ENCODE measurements at regions not wholly inside any gene's neighbourhood (a gene's known extent, or its start where the extent isn't known, plus 50 kb on each side); places are given as distances from the start of the nearest gene placed in this dataset.
A peak's percentile ranks its signal among the peaks of the same experiment; 100 is the strongest.

- Histone ChIP-seq H3K27me3 (ENCODE audit: insufficient read depth, poor library complexity, severe bottlenecking) (no peaks in the 10 kb centered on the region), H3K27ac (replicated peaks) (no peak overlapping the region), H3K4me3 (replicated peaks; ENCODE audit: insufficient read depth, low read length) (no peak overlapping the region)
- DNase-seq (ENCODE audit: low read depth in 1 of 2, low spot score in 1 of 2), result no peak
- no peak for TF ChIP-seq SPI1 (IDR thresholded peaks at IDR 0.05; ENCODE audit: borderline replicate concordance, low read depth)
- no peak for TF ChIP-seq REST (IDR thresholded peaks at IDR 0.05; ENCODE audit: insufficient replicate concordance, low read depth)
- no peak for TF ChIP-seq POLR2AphosphoS5 (IDR thresholded peaks at IDR 0.05; ENCODE audit: low read depth)
- TF ChIP-seq GABPA (IDR thresholded peaks at IDR 0.05; ENCODE audit: low read depth), result no peak
- no peak for TF ChIP-seq CTCF (IDR thresholded peaks at IDR 0.05; ENCODE audit: insufficient read depth, low read length)
These were observed 113.8 kb upstream of the UXS1 start for GRCh38 chr2:106307860-106308259.

- TF ChIP-seq CTCF (IDR thresholded peaks at IDR 0.05; ENCODE audit: insufficient read depth, low read length) (no peak), GABPA (IDR thresholded peaks at IDR 0.05; ENCODE audit: low read depth) (no peak), POLR2AphosphoS5 (IDR thresholded peaks at IDR 0.05; ENCODE audit: low read depth) (no peak), SPI1 (IDR thresholded peaks at IDR 0.05; ENCODE audit: borderline replicate concordance, low read depth) (peak; percentile 69)
- peak in 1 of 2 experiments; percentile 5 for DNase-seq (ENCODE audit: low read depth in 1 of 2, low spot score in 1 of 2)
- H3K4me3 ChIP-seq (replicated peaks; ENCODE audit: insufficient read depth, low read length), result no peak overlapping the region
- H3K27ac ChIP-seq (replicated peaks), result no peak overlapping the region
- no peaks in the 10 kb centered on the region for H3K27me3 ChIP-seq (ENCODE audit: insufficient read depth, poor library complexity, severe bottlenecking)
These were observed 112.3 kb upstream of the UXS1 start for GRCh38 chr2:106306387-106306786.

- TF ChIP-seq SPI1 (IDR thresholded peaks at IDR 0.05; ENCODE audit: borderline replicate concordance, low read depth) (no peak), CTCF (IDR thresholded peaks at IDR 0.05; ENCODE audit: insufficient read depth, low read length) (no peak), POLR2AphosphoS5 (IDR thresholded peaks at IDR 0.05; ENCODE audit: low read depth) (no peak), GABPA (IDR thresholded peaks at IDR 0.05; ENCODE audit: low read depth) (no peak), REST (IDR thresholded peaks at IDR 0.05; ENCODE audit: insufficient replicate concordance, low read depth) (no peak)
- H3K4me3 ChIP-seq (replicated peaks; ENCODE audit: insufficient read depth, low read length), result no peak overlapping the region
- no peaks in the 10 kb centered on the region for H3K27me3 ChIP-seq (ENCODE audit: insufficient read depth, poor library complexity, severe bottlenecking)
- H3K27ac ChIP-seq (replicated peaks), result no peak overlapping the region
- no peak for DNase-seq (ENCODE audit: low read depth in 1 of 2, low spot score in 1 of 2)
These were observed 110.6 kb upstream of the UXS1 start for GRCh38 chr2:106304612-106305184.

GRCh38 chr2:106299696-106300095 is 105.6 kb upstream of the UXS1 start:
- Histone ChIP-seq H3K27ac (replicated peaks) (no peak overlapping the region), H3K27me3 (ENCODE audit: insufficient read depth, poor library complexity, severe bottlenecking) (no peaks in the 10 kb centered on the region), H3K4me3 (replicated peaks; ENCODE audit: insufficient read depth, low read length) (no peak overlapping the region)
- TF ChIP-seq SPI1 (IDR thresholded peaks at IDR 0.05; ENCODE audit: borderline replicate concordance, low read depth), result no peak
- TF ChIP-seq REST (IDR thresholded peaks at IDR 0.05; ENCODE audit: insufficient replicate concordance, low read depth), result no peak
- TF ChIP-seq POLR2AphosphoS5 (IDR thresholded peaks at IDR 0.05; ENCODE audit: low read depth), result no peak
- TF ChIP-seq CTCF (IDR thresholded peaks at IDR 0.05; ENCODE audit: insufficient read depth, low read length), result no peak
- TF ChIP-seq GABPA (IDR thresholded peaks at IDR 0.05; ENCODE audit: low read depth), result no peak
- DNase-seq (ENCODE audit: low read depth in 1 of 2, low spot score in 1 of 2), result no peak
